ENCODE measurements at regions not wholly inside any gene's neighbourhood (a gene's known extent, or its start where the extent isn't known, plus 50 kb on each side); places are given as distances from the start of the nearest gene placed in this dataset.

- H3K4me1 ChIP-seq (ENCODE audit: control insufficient read depth in 2 of 2, insufficient read depth in 2 of 2, low read length in 2 of 2), result no peaks in the 10 kb centered on the region
- no peaks in the 10 kb centered on the region for H3K27me3 Mint-ChIP-seq
- no peak for DNase-seq
- H3K27ac Mint-ChIP-seq, result no peak overlapping the region
- no peaks in the 10 kb centered on the region for H3K36me3 ChIP-seq (replicated peaks in 1 of 2; ENCODE audit: control extremely low read depth in 1 of 2, control insufficient read depth in 1 of 2, extremely low read depth in 1 of 2, insufficient read depth in 2 of 2, low read length in 1 of 2)
- no peak overlapping the region for H2AFZ ChIP-seq (ENCODE audit: insufficient read depth, low read depth, low read length, poor library complexity, severe bottlenecking)
- H3K4me1 Mint-ChIP-seq, result peaks cover 3% of the 10 kb centered on the region
- no peak overlapping the region for H3K4me3 ChIP-seq (ENCODE audit: control extremely low read depth in 1 of 5, extremely low read depth in 1 of 5, insufficient read depth in 1 of 5, low read depth in 2 of 5, low read length in 4 of 5)
- H3K79me2 ChIP-seq (ENCODE audit: control insufficient read depth, insufficient read depth, low read length), result no peaks in the 10 kb centered on the region
- POLR2A ChIA-PET, result no interaction called here
- H3K9me3 Mint-ChIP-seq (ENCODE audit: insufficient read depth), result no peaks in the 10 kb centered on the region
- H3K4me3 Mint-ChIP-seq, result no peak overlapping the region
- no peaks in the 10 kb centered on the region for H3K9me3 ChIP-seq (ENCODE audit: control extremely low read depth in 1 of 3, control insufficient read depth in 2 of 3, insufficient read depth in 1 of 3, low read length in 2 of 3)
- no peak for TF ChIP-seq EZH2 (IDR thresholded peaks at IDR 0.05; ENCODE audit: borderline replicate concordance, insufficient read depth, low read depth, low read length, poor library complexity, severe bottlenecking)
- TF ChIP-seq CTCF (IDR thresholded peaks at IDR 0.05), result no peak
- 34% methylated on average over 2 of the region's 3 CpGs for WGBS (ENCODE audit: insufficient coverage)
- H3K4me2 ChIP-seq (replicated peaks; ENCODE audit: low read depth, low read length, poor library complexity, severe bottlenecking), result no peak overlapping the region
- CTCF ChIA-PET, result interaction anchor here (1.0 kb wide), 1 partner anchor 15 kb away, joined by 3 read pairs; no protein-coding TSS in a partner anchor
- intact Hi-C loops (cut with micrococcal nuclease), result no loop called here
- no peaks in the 10 kb centered on the region for H3K27me3 ChIP-seq (replicated peaks in 1 of 4; ENCODE audit: control extremely low read depth in 1 of 4, control insufficient read depth in 3 of 4, insufficient read depth in 4 of 4, low read length in 3 of 4)
- H4K20me1 ChIP-seq (ENCODE audit: control insufficient read depth, insufficient read depth, low read length, poor library complexity, severe bottlenecking), result no peaks in the 10 kb centered on the region
- H3K27ac ChIP-seq (ENCODE audit: low read length in 2 of 2), result no peak overlapping the region
- no peak overlapping the region for H3K9ac ChIP-seq (ENCODE audit: low read length)
- no peak for ATAC-seq (ENCODE audit: low read depth)
Measured at GRCh38 chr2:16882706-16883105, 217.1 kb upstream of the CYRIA start.

GRCh38 chr2:16881122-16881521, 215.5 kb upstream of the CYRIA start:
- no peak overlapping the region for H3K27ac Mint-ChIP-seq
- Histone ChIP-seq H3K27me3 (replicated peaks in 1 of 4; ENCODE audit: control extremely low read depth in 1 of 4, control insufficient read depth in 3 of 4, insufficient read depth in 4 of 4, low read length in 3 of 4) (no peaks in the 10 kb centered on the region), H3K4me1 (ENCODE audit: control insufficient read depth in 2 of 2, insufficient read depth in 2 of 2, low read length in 2 of 2) (no peaks in the 10 kb centered on the region), H2AFZ (ENCODE audit: insufficient read depth, low read depth, low read length, poor library complexity, severe bottlenecking) (no peak overlapping the region), H3K79me2 (ENCODE audit: control insufficient read depth, insufficient read depth, low read length) (no peaks in the 10 kb centered on the region), H3K4me2 (replicated peaks; ENCODE audit: low read depth, low read length, poor library complexity, severe bottlenecking) (no peak overlapping the region), H3K27ac (ENCODE audit: low read length in 2 of 2) (no peak overlapping the region), H3K9ac (ENCODE audit: low read length) (no peak overlapping the region), H3K4me3 (ENCODE audit: control extremely low read depth in 1 of 5, extremely low read depth in 1 of 5, insufficient read depth in 1 of 5, low read depth in 2 of 5, low read length in 4 of 5) (no peak overlapping the region), H3K36me3 (replicated peaks in 1 of 2; ENCODE audit: control extremely low read depth in 1 of 2, control insufficient read depth in 1 of 2, extremely low read depth in 1 of 2, insufficient read depth in 2 of 2, low read length in 1 of 2) (no peaks in the 10 kb centered on the region), H4K20me1 (ENCODE audit: control insufficient read depth, insufficient read depth, low read length, poor library complexity, severe bottlenecking) (no peaks in the 10 kb centered on the region), H3K9me3 (ENCODE audit: control extremely low read depth in 1 of 3, control insufficient read depth in 2 of 3, insufficient read depth in 1 of 3, low read length in 2 of 3) (no peaks in the 10 kb centered on the region)
- intact Hi-C loops (cut with micrococcal nuclease), result no loop called here
- TF ChIP-seq EZH2 (IDR thresholded peaks at IDR 0.05; ENCODE audit: borderline replicate concordance, insufficient read depth, low read depth, low read length, poor library complexity, severe bottlenecking) (no peak), CTCF (IDR thresholded peaks at IDR 0.05) (no peak)
- ATAC-seq (ENCODE audit: low read depth) (no peak), DNase-seq (no peak)
- H3K9me3 Mint-ChIP-seq (ENCODE audit: insufficient read depth), result no peaks in the 10 kb centered on the region
- POLR2A ChIA-PET, result no interaction called here
- no peak overlapping the region for H3K4me3 Mint-ChIP-seq
- H3K27me3 Mint-ChIP-seq, result no peaks in the 10 kb centered on the region
- CTCF ChIA-PET, result interaction anchor here (1.7 kb wide), 1 partner anchor 429 kb away, joined by 4 read pairs; no protein-coding TSS in a partner anchor
- peaks cover 3% of the 10 kb centered on the region for H3K4me1 Mint-ChIP-seq
